Uterus (tissue), 3 donors: ENCODE measurements at regions not wholly inside any gene's neighbourhood (a gene's known extent, or its start where the extent isn't known, plus 50 kb on each side); places are given as distances from the start of the nearest gene placed in this dataset.

Source experiments
- DNase-seq, 2 donors: peaks; one replicate each; pipeline ENCODE4 v3.0.0-alpha.2; 2019 to 2020
- H3K27ac ChIP-seq, 2 donors: fragments of 200-600 bp; sonication (generic); 1 replicate in 1 of 2; 2 replicates in 1 of 2; pipeline ENCODE4 v1.5.1; 2016 to 2018
- H3K27me3 ChIP-seq, 2 donors: fragments of 200-600 bp; sonication (generic); one replicate each; pipeline ENCODE4 v1.5.1; 2018 to 2019; ENCODE audit warnings: control low read depth in 1 of 2
- H3K36me3 ChIP-seq, 2 donors: fragments of 200-600 bp; sonication (generic); one replicate each; pipeline ENCODE4 v1.5.1; 2019; ENCODE audit warnings: control low read depth in 1 of 2
- H3K4me1 ChIP-seq, 2 donors: fragments of 200-600 bp; sonication (generic); one replicate each; pipeline ENCODE4 v1.5.1; 2018 to 2019; ENCODE audit warnings: control low read depth in 1 of 2
- H3K4me3 ChIP-seq, 2 donors: fragments of 200-600 bp; sonication (generic); 1 replicate in 1 of 2; 2 replicates in 1 of 2; pipeline ENCODE4 v1.5.1; 2018 to 2019; ENCODE audit warnings: mild to moderate bottlenecking in 1 of 2
- H3K9me3 ChIP-seq, 2 donors: fragments of 200-600 bp; sonication (generic); one replicate each; pipeline ENCODE4 v1.5.1; 2019; ENCODE audit warnings: control low read depth in 1 of 2
- CTCF ChIP-seq, 4 experiments: fragments of 200-600 bp in 2 of 4; fragments of 450-650 bp in 2 of 4; sonication (generic) in 2 of 4; IDR thresholded peaks; one replicate each; pipeline ENCODE4 v1.5.1; 2016 to 2019; ENCODE audit warnings: antibody characterized with exemption in 4 of 4, mild to moderate bottlenecking in 2 of 4, moderate library complexity in 1 of 4
- POLR2A ChIP-seq, 2 donors: fragments of 450-650 bp; IDR thresholded peaks; one replicate each; pipeline ENCODE4 v1.6.1; 2016; ENCODE audit warnings: antibody characterized with exemption in 2 of 2, mild to moderate bottlenecking in 1 of 2, moderate library complexity in 1 of 2
- intact Hi-C: fragments of 100-400 bp; cut with DNase I; formaldehyde crosslinking; loops from one replicate; pipeline ENCODE4 v1.15.1; 2023; ENCODE audit warnings: low total_unique reads
- donor health status: DM: yes; HTN: yes; CAD: no.

- no peak for TF ChIP-seq CTCF (IDR thresholded peaks at IDR 0.05)
- TF ChIP-seq POLR2A (IDR thresholded peaks at IDR 0.05), result no peak
- Histone ChIP-seq H3K27ac (no peak overlapping the region), H3K27me3 (no peaks in the 10 kb centered on the region), H3K36me3 (no peaks in the 10 kb centered on the region), H3K4me1 (no peaks in the 10 kb centered on the region), H3K4me3 (no peak overlapping the region), H3K9me3 (no peaks in the 10 kb centered on the region)
- intact Hi-C loops, result no loop called here
- DNase-seq, result no peak
Observed at GRCh38 chr5:141735823-141736222, 53.8 kb upstream of the ARAP3 start.

- Histone ChIP-seq H3K27me3 (no peaks in the 10 kb centered on the region), H3K4me1 (no peaks in the 10 kb centered on the region), H3K4me3 (no peak overlapping the region), H3K9me3 (no peaks in the 10 kb centered on the region), H3K27ac (no peak overlapping the region), H3K36me3 (no peaks in the 10 kb centered on the region)
- no peak for TF ChIP-seq POLR2A (IDR thresholded peaks at IDR 0.05)
- no peak for TF ChIP-seq CTCF (IDR thresholded peaks at IDR 0.05)
- peak in 1 of 2 donors; percentile 24 for DNase-seq
- intact Hi-C loops, result no loop called here
Observed at GRCh38 chr5:141734501-141735229, 52.6 kb upstream of the ARAP3 start.

DNA sequence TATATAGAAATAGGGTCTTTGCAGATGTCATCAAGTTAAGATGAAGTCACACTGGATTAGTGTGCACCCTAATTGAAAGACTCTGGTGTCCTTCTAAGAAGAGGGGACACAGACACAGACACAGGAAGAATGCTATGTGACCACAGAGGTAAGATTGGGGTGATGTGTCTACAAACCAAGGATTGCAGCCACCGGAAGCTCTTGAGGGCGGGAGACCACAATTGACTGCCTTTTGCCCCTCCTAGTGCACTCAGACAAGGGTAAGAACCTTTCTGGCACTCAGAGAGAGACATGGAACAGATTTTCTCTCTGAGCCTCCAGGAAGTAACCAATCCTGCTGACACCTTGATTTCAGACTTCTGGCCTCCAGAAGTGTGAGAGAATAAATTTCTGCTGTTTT lies 51.2 kb upstream of the ARAP3 start:
- intact Hi-C loops, result no loop called here
- H3K4me3 ChIP-seq, result no peak overlapping the region
- no peaks in the 10 kb centered on the region for H3K4me1 ChIP-seq
- H3K27me3 ChIP-seq, result no peaks in the 10 kb centered on the region
- no peak overlapping the region for H3K27ac ChIP-seq
- DNase-seq, result no peak
- H3K36me3 ChIP-seq, result no peaks in the 10 kb centered on the region
- H3K9me3 ChIP-seq, result no peaks in the 10 kb centered on the region
- TF ChIP-seq POLR2A (IDR thresholded peaks at IDR 0.05), result no peak
- TF ChIP-seq CTCF (IDR thresholded peaks at IDR 0.05), result no peak

GRCh38 chr5:141732417-141732816 lies 50.4 kb upstream of the ARAP3 start:
- no peak for TF ChIP-seq POLR2A (IDR thresholded peaks at IDR 0.05)
- TF ChIP-seq CTCF (IDR thresholded peaks at IDR 0.05), result no peak
- no peak for DNase-seq
- intact Hi-C loops, result no loop called here
- H3K27ac ChIP-seq, result no peak overlapping the region
- H3K9me3 ChIP-seq, result no peaks in the 10 kb centered on the region
- H3K4me3 ChIP-seq, result no peak overlapping the region
- no peaks in the 10 kb centered on the region for H3K36me3 ChIP-seq
- H3K27me3 ChIP-seq, result no peaks in the 10 kb centered on the region
- no peaks in the 10 kb centered on the region for H3K4me1 ChIP-seq
